ENCODE measurements at regions not wholly inside any gene's neighbourhood (a gene's known extent, or its start where the extent isn't known, plus 50 kb on each side); places are given as distances from the start of the nearest gene placed in this dataset.
A peak's percentile ranks its signal among the peaks of the same experiment; 100 is the strongest.

- TF ChIP-seq AFF4 (CRISPR knock-in tag; IDR thresholded peaks at IDR 0.05) = no peak
- no peak for TF ChIP-seq E2F6 (IDR thresholded peaks at IDR 0.05; ENCODE audit: borderline replicate concordance in 1 of 2, extremely low read depth in 1 of 2, insufficient read depth in 1 of 2, insufficient read length in 1 of 2, low read depth in 1 of 2, low read length in 1 of 2, poor library complexity in 1 of 2, severe bottlenecking in 1 of 2)
- no peak for TF ChIP-seq ZNF318 (IDR thresholded peaks at IDR 0.05; ENCODE audit: borderline replicate concordance in 1 of 2, low read depth in 1 of 2)
- no peak for TF ChIP-seq HLTF (IDR thresholded peaks at IDR 0.05)
- peak; percentile 40; the same call in 1 of the 2 replicates for TF ChIP-seq L3MBTL2 (IDR thresholded peaks at IDR 0.05)
- no peak for TF ChIP-seq WHSC1 (IDR thresholded peaks at IDR 0.05; ENCODE audit: low read length)
- no peak for TF ChIP-seq CBFA2T3 (IDR thresholded peaks at IDR 0.05)
- peak; percentile 83 for TF ChIP-seq USF2 (CRISPR knock-in tag; IDR thresholded peaks at IDR 0.05)
- 0 out of 2 replicates have a peak, but pooled peaks have one; percentile 34 for TF ChIP-seq SMAD4 (CRISPR knock-in tag; conservative IDR thresholded peaks at IDR 0.05)
- TF ChIP-seq ZNF75A (CRISPR knock-in tag; IDR thresholded peaks at IDR 0.05) = no peak
Measured at GRCh38 chr6:106890447-106890846, 84.1 kb downstream of the CD24 start (continued).

Data from K562 (cell line).